ENCODE measurements at regions not wholly inside any gene's neighbourhood (a gene's known extent, or its start where the extent isn't known, plus 50 kb on each side); places are given as distances from the start of the nearest gene placed in this dataset.

DNA sequence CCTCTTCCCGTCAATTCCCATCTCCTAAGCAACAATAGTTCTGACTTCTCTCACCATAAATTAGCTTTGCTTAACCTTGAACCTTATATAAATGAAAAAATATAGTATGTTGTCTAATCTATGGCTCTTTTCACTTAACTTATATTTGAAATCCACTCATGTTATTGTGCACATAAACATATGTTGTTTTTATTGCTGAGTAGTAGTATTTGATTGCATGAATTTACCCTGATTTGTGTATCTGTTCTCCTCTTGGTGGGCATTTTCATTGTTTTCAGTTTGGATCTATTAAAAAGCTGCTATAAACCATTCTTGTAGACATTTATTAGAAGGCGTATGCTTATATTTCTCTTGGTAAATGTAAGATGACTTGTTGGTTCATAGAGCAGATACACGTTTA is 874.3 kb upstream of the ZEB2 start:
- TF ChIP-seq EP300 (IDR thresholded peaks at IDR 0.05) (no peak), POLR2A (IDR thresholded peaks at IDR 0.05) (no peak)
- TF ChIP-seq, protein P1, sequence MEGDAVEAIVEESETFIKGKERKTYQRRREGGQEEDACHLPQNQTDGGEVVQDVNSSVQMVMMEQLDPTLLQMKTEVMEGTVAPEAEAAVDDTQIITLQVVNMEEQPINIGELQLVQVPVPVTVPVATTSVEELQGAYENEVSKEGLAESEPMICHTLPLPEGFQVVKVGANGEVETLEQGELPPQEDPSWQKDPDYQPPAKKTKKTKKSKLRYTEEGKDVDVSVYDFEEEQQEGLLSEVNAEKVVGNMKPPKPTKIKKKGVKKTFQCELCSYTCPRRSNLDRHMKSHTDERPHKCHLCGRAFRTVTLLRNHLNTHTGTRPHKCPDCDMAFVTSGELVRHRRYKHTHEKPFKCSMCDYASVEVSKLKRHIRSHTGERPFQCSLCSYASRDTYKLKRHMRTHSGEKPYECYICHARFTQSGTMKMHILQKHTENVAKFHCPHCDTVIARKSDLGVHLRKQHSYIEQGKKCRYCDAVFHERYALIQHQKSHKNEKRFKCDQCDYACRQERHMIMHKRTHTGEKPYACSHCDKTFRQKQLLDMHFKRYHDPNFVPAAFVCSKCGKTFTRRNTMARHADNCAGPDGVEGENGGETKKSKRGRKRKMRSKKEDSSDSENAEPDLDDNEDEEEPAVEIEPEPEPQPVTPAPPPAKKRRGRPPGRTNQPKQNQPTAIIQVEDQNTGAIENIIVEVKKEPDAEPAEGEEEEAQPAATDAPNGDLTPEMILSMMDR (IDR thresholded peaks at IDR 0.05), result no peak
- Histone ChIP-seq H3K36me3 (no peaks in the 10 kb centered on the region), H3K27me3 (no peaks in the 10 kb centered on the region), H3K9me3 (no peaks in the 10 kb centered on the region), H3K4me1 (ENCODE audit: insufficient read depth) (no peaks in the 10 kb centered on the region), H3K4me3 (no peak overlapping the region), H3K27ac (no peak overlapping the region)
- 86 to 93% (median 88%) methylated on average over 3 of the region's 3 CpGs for WGBS, 3 donors
- no peak for DNase-seq
- intact Hi-C loops (cut with DNase I), result no loop called here

DNA sequence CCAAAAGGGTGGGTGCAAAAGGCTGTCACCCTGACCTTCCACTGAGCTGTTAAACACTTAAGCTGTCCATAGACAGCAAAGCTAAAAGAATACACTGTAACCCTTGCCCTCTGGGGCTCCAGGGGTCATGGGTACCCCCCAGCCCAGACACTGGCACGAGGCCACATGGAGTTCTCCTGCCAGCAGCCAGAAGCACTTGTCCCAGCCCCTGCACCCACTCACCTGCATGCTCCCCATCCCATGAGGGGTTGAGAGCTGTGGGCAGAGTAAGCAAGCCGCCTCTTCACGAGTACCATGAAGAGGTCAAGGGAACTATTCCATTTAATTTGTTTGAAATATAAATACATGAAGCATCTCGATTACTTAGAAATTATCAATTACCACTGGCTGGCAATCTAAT is 867.1 kb upstream of the ZEB2 start:
- no peaks in the 10 kb centered on the region for H3K27me3 ChIP-seq
- no peaks in the 10 kb centered on the region for H3K4me1 ChIP-seq (ENCODE audit: insufficient read depth)
- H3K9me3 ChIP-seq, result no peaks in the 10 kb centered on the region
- DNase-seq, result no peak
- intact Hi-C loops (cut with DNase I), result no loop called here
- H3K4me3 ChIP-seq, result no peak overlapping the region
- TF ChIP-seq EP300 (IDR thresholded peaks at IDR 0.05) (no peak), POLR2A (IDR thresholded peaks at IDR 0.05) (no peak)
- TF ChIP-seq, protein P1 (IDR thresholded peaks at IDR 0.05), result no peak
- H3K36me3 ChIP-seq, result no peaks in the 10 kb centered on the region
- WGBS, 3 donors, result 93 to 95% (median 94%) methylated on average over 4 of the region's 4 CpGs
- H3K27ac ChIP-seq, result no peak overlapping the region

DNA sequence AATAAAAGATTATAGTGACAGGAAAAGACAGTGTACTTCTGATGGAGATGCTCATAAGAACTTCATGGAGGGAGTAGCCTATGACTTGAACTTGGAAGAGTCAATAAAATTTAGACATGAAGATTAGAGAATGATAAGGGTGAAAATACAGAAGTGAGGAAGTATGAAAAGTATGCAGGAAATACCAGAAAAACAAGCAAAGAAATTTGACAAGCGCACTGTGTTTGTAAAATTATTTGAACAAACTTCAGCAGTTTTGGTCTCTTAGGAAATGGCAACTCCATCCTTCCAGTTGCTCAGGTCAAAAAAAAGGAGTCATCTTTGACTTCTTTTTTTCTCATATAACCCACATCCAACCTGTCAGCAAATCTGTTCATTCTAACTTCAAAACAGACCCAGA is 864.0 kb upstream of the ZEB2 start:
- Histone ChIP-seq H3K4me1 (ENCODE audit: insufficient read depth) (no peaks in the 10 kb centered on the region), H3K4me3 (no peak overlapping the region), H3K27me3 (no peaks in the 10 kb centered on the region), H3K36me3 (no peaks in the 10 kb centered on the region), H3K27ac (no peak overlapping the region), H3K9me3 (no peaks in the 10 kb centered on the region)
- intact Hi-C loops (cut with DNase I), result no loop called here
- WGBS, 3 donors, result 87 to 95% (median 88%) methylated on average over 1 of the region's 1 CpG
- no peak for TF ChIP-seq EP300 (IDR thresholded peaks at IDR 0.05)
- TF ChIP-seq POLR2A (IDR thresholded peaks at IDR 0.05), result no peak
- TF ChIP-seq, protein P1 (IDR thresholded peaks at IDR 0.05), result no peak
- DNase-seq, result no peak

DNA sequence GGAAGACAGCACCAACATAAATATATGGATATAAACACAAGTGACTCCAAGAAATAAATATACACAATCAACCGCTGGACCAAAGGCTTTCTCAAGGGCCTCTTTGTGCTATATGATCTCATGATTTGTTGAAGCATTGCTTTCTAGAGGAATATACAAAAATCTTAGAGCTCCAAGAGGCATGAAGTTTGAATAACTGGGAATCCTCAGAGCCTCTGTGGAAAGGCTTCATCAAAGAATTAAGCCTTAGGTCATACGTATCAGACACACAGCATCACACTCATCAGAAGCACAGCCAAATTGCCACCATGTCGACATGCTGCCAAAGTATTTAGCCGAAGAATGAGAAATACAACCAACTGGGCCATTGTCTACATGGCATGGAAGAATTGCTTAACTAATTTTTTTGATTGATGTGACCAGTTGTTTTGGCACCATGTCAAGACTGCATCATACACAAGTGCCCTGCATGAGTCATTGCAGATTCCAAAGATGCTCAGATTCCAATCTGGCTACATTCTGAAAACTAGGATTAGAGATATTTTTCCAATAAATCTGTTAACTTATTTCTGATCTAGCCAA is 860.6 kb upstream of the ZEB2 start:
- H3K27me3 ChIP-seq, result no peaks in the 10 kb centered on the region
- no peak overlapping the region for H3K4me3 ChIP-seq
- intact Hi-C loops (cut with DNase I), result no loop called here
- no peaks in the 10 kb centered on the region for H3K9me3 ChIP-seq
- DNase-seq, result no peak
- 82 to 93% (median 91%) methylated on average over 4 of the region's 4 CpGs for WGBS, 3 donors
- TF ChIP-seq, protein P1 (IDR thresholded peaks at IDR 0.05), result no peak
- TF ChIP-seq POLR2A (IDR thresholded peaks at IDR 0.05) (no peak), EP300 (IDR thresholded peaks at IDR 0.05) (no peak)
- no peaks in the 10 kb centered on the region for H3K4me1 ChIP-seq (ENCODE audit: insufficient read depth)
- H3K36me3 ChIP-seq, result no peaks in the 10 kb centered on the region
- no peak overlapping the region for H3K27ac ChIP-seq
